Spinal cord (tissue), 9 donors: ENCODE measurements at regions not wholly inside any gene's neighbourhood (a gene's known extent, or its start where the extent isn't known, plus 50 kb on each side); places are given as distances from the start of the nearest gene placed in this dataset.
A peak's percentile ranks its signal among the peaks of the same experiment; 100 is the strongest.

ENCODE experiments used
- DNase-seq, 6 donors: peaks; one replicate each; pipeline versions ENCODE4 v3.0.0 to v3.0.0-alpha.2; 2013 to 2015; ENCODE audit warnings: low spot score in 6 of 6, low read depth in 4 of 6
- H3K27ac ChIP-seq: one replicate; pipeline ENCODE4 v1.5.1; 2013; ENCODE audit warnings: low read depth, low read length, control low read depth
- H3K27me3 ChIP-seq: one replicate; pipeline ENCODE4 v1.6.1; 2013; ENCODE audit warnings: low read length; ENCODE audit not compliant: control insufficient read depth, insufficient read depth
- H3K36me3 ChIP-seq: one replicate; pipeline ENCODE4 v1.6.1; 2013; ENCODE audit warnings: low read length; ENCODE audit not compliant: control insufficient read depth, insufficient read depth
- H3K4me1 ChIP-seq: one replicate; pipeline ENCODE4 v1.6.1; 2013; ENCODE audit warnings: low read length; ENCODE audit not compliant: control insufficient read depth, insufficient read depth
- H3K4me3 ChIP-seq: one replicate; pipeline ENCODE4 v1.5.1; 2013; ENCODE audit warnings: low read depth, low read length, control low read depth
- H3K9me3 ChIP-seq: one replicate; pipeline ENCODE4 v1.6.1; 2013; ENCODE audit warnings: low read length; ENCODE audit not compliant: control insufficient read depth, insufficient read depth
- WGBS: methylation state at CpG from one replicate; pipeline ENCODE4 v1.1.5; 2013; ENCODE audit warnings: missing lambda C conversion rate; ENCODE audit not compliant: insufficient coverage; 5-methylcytosine and 5-hydroxymethylcytosine counted together
- donor health status: healthy.

GRCh38 chr1:55634516-55634915 lies 419.4 kb upstream of the USP24 start:
- 91% methylated on average over 1 of the region's 1 CpG for whole genome bisulfite sequencing
- H3K27me3 ChIP-seq, result no peaks in the 10 kb centered on the region

GRCh38 chr1:55632906-55633305 lies 417.7 kb upstream of the USP24 start:
- H3K27me3 ChIP-seq, result no peaks in the 10 kb centered on the region
- DNase-seq, result peak in 1 of 6 donors; percentile 18
- WGBS, result no CpG with 5 or more reads among the region's 2 CpGs
- H3K27ac ChIP-seq, result no peak overlapping the region
- H3K4me3 ChIP-seq, result no peak overlapping the region
- no peaks in the 10 kb centered on the region for H3K4me1 ChIP-seq
- no peaks in the 10 kb centered on the region for H3K36me3 ChIP-seq
- peaks cover 4% of the 10 kb centered on the region for H3K9me3 ChIP-seq

More at GRCh38 chr1:55634516-55634915, 419.4 kb upstream of the USP24 start:
- H3K4me3 ChIP-seq, result no peak overlapping the region
- DNase-seq, result no peak
- no peaks in the 10 kb centered on the region for H3K36me3 ChIP-seq
- H3K4me1 ChIP-seq, result no peaks in the 10 kb centered on the region
- H3K9me3 ChIP-seq, result peaks cover 4% of the 10 kb centered on the region
- no peak overlapping the region for H3K27ac ChIP-seq

GRCh38 chr1:55632058-55632457 lies 416.9 kb upstream of the USP24 start:
- Histone ChIP-seq H3K27ac (no peak overlapping the region), H3K36me3 (no peaks in the 10 kb centered on the region), H3K27me3 (no peaks in the 10 kb centered on the region), H3K4me1 (no peaks in the 10 kb centered on the region), H3K4me3 (no peak overlapping the region), H3K9me3 (peaks cover 4% of the 10 kb centered on the region)
- no CpG with 5 or more reads among the region's 3 CpGs for WGBS
- DNase-seq, result no peak

- WGBS, result no CpG with 5 or more reads among the region's 2 CpGs
- no peaks in the 10 kb centered on the region for H3K36me3 ChIP-seq
These were observed 416.3 kb upstream of the USP24 start for GRCh38 chr1:55631509-55631908.

GRCh38 chr1:55626326-55626725 lies 411.2 kb upstream of the USP24 start:
- Histone ChIP-seq H3K27ac (no peak overlapping the region), H3K9me3 (peaks cover 4% of the 10 kb centered on the region), H3K4me1 (no peaks in the 10 kb centered on the region), H3K36me3 (no peaks in the 10 kb centered on the region), H3K27me3 (no peaks in the 10 kb centered on the region), H3K4me3 (no peak overlapping the region)
- WGBS, result no CpG with 5 or more reads among the region's 1 CpG
- no peak for DNase-seq

More at GRCh38 chr1:55631509-55631908, 416.3 kb upstream of the USP24 start:
- no peaks in the 10 kb centered on the region for H3K27me3 ChIP-seq
- H3K4me1 ChIP-seq, result no peaks in the 10 kb centered on the region
- DNase-seq, result no peak
- no peak overlapping the region for H3K27ac ChIP-seq
- H3K4me3 ChIP-seq, result no peak overlapping the region
- peaks cover 4% of the 10 kb centered on the region for H3K9me3 ChIP-seq

- 100% methylated on average over 1 of the region's 3 CpGs for WGBS
- Histone ChIP-seq H3K27ac (no peak overlapping the region), H3K4me3 (no peak overlapping the region), H3K36me3 (no peaks in the 10 kb centered on the region), H3K9me3 (peaks cover 1% of the 10 kb centered on the region), H3K27me3 (no peaks in the 10 kb centered on the region), H3K4me1 (no peaks in the 10 kb centered on the region)
- no peak for DNase-seq
These were observed 409.6 kb upstream of the USP24 start for GRCh38 chr1:55624766-55625165.

GRCh38 chr1:55623311-55623710 lies 408.1 kb upstream of the USP24 start:
- no peak for DNase-seq
- Histone ChIP-seq H3K36me3 (no peaks in the 10 kb centered on the region), H3K4me3 (no peak overlapping the region), H3K27me3 (no peaks in the 10 kb centered on the region), H3K4me1 (no peaks in the 10 kb centered on the region), H3K27ac (no peak overlapping the region), H3K9me3 (no peaks in the 10 kb centered on the region)
- 70% methylated on average over 4 of the region's 4 CpGs for WGBS

- no peak overlapping the region for H3K4me3 ChIP-seq
- no peak for DNase-seq
- no CpG with 5 or more reads among the region's 1 CpG for WGBS
These were observed 406.9 kb upstream of the USP24 start for GRCh38 chr1:55622074-55622473.

GRCh38 chr1:55618199-55618598 lies 403.0 kb upstream of the USP24 start:
- Histone ChIP-seq H3K4me1 (no peaks in the 10 kb centered on the region), H3K9me3 (no peaks in the 10 kb centered on the region), H3K36me3 (no peaks in the 10 kb centered on the region), H3K27me3 (no peaks in the 10 kb centered on the region), H3K4me3 (no peak overlapping the region), H3K27ac (no peak overlapping the region)
- 100% methylated on average over 1 of the region's 1 CpG for WGBS
- no peak for DNase-seq

More at GRCh38 chr1:55622074-55622473, 406.9 kb upstream of the USP24 start:
- Histone ChIP-seq H3K27me3 (no peaks in the 10 kb centered on the region), H3K9me3 (no peaks in the 10 kb centered on the region), H3K4me1 (no peaks in the 10 kb centered on the region), H3K36me3 (no peaks in the 10 kb centered on the region), H3K27ac (no peak overlapping the region)

- no peaks in the 10 kb centered on the region for H3K36me3 ChIP-seq
- no peak overlapping the region for H3K4me3 ChIP-seq
- H3K9me3 ChIP-seq, result no peaks in the 10 kb centered on the region
- no peak overlapping the region for H3K27ac ChIP-seq
- DNase-seq, result no peak
- H3K27me3 ChIP-seq, result no peaks in the 10 kb centered on the region
- WGBS, result 90% methylated on average over 1 of the region's 2 CpGs
- no peaks in the 10 kb centered on the region for H3K4me1 ChIP-seq
These were observed 402.3 kb upstream of the USP24 start for GRCh38 chr1:55617288-55617982.
